Left ventricle myocardium inferior (tissue), 1 donor: ENCODE measurements at regions not wholly inside any gene's neighbourhood (a gene's known extent, or its start where the extent isn't known, plus 50 kb on each side); places are given as distances from the start of the nearest gene placed in this dataset.

Experiments used
- DNase-seq: peaks from one replicate; pipeline ENCODE4 v3.0.0-alpha.2; 2020
- H3K27ac ChIP-seq: fragments of 200-600 bp; replicated peaks from 2 replicates; pipeline ENCODE4 v1.8.0; 2021
- H3K27me3 ChIP-seq: fragments of 200-600 bp; 2 replicates; pipeline ENCODE4 v1.8.0; 2021; ENCODE audit warnings: low read depth
- H3K36me3 ChIP-seq: fragments of 200-600 bp; 2 replicates; pipeline ENCODE4 v1.8.0; 2021
- H3K4me1 ChIP-seq: fragments of 200-600 bp; 2 replicates; pipeline ENCODE4 v1.8.0; 2021
- H3K4me3 ChIP-seq: fragments of 200-600 bp; 2 replicates; pipeline ENCODE4 v1.8.0; 2021; ENCODE audit warnings: mild to moderate bottlenecking, moderate library complexity
- H3K9me3 ChIP-seq: fragments of 200-600 bp; replicated peaks from 2 replicates; pipeline ENCODE4 v1.8.0; 2021
- CTCF ChIP-seq: fragments of 200-600 bp; IDR thresholded peaks from 2 replicates; pipeline ENCODE4 v1.8.0; 2021; ENCODE audit warnings: antibody characterized with exemption, mild to moderate bottlenecking, borderline replicate concordance
- intact Hi-C: fragments of 100-400 bp; cut with micrococcal nuclease; formaldehyde crosslinking; loops from one replicate; pipeline ENCODE4 v1.11.0; 2022
- donor health status: DM: no; HTN: yes; CAD: no; lungs with severe emphysema.

GRCh38 chr2:51201295-51201694, 169.4 kb upstream of the NRXN1 start:
- no peak for TF ChIP-seq CTCF
- H3K36me3 ChIP-seq: no peaks in the 10 kb centered on the region
- no peaks in the 10 kb centered on the region for H3K9me3 ChIP-seq
- no peak overlapping the region for H3K27ac ChIP-seq
- no peaks in the 10 kb centered on the region for H3K4me1 ChIP-seq
- no peak overlapping the region for H3K4me3 ChIP-seq
- intact Hi-C loops: no loop called here
- H3K27me3 ChIP-seq: no peaks in the 10 kb centered on the region
- DNase-seq: no peak

- DNase-seq: no peak
- intact Hi-C loops: no loop called here
- Histone ChIP-seq H3K9me3 (peaks cover 19% of the 10 kb centered on the region), H3K4me1 (no peaks in the 10 kb centered on the region), H3K27ac (no peak overlapping the region), H3K27me3 (no peaks in the 10 kb centered on the region), H3K4me3 (no peak overlapping the region), H3K36me3 (no peaks in the 10 kb centered on the region)
- TF ChIP-seq CTCF: no peak
Observed at GRCh38 chr2:51194656-51195055, 162.7 kb upstream of the NRXN1 start.

GRCh38 chr2:51170273-51170672, 138.3 kb upstream of the NRXN1 start:
- Histone ChIP-seq H3K4me3 (no peak overlapping the region), H3K36me3 (no peaks in the 10 kb centered on the region), H3K27me3 (no peaks in the 10 kb centered on the region), H3K4me1 (no peaks in the 10 kb centered on the region), H3K27ac (no peak overlapping the region), H3K9me3 (no peaks in the 10 kb centered on the region)
- TF ChIP-seq CTCF: no peak
- no peak for DNase-seq
- intact Hi-C loops: no loop called here

GRCh38 chr2:51165534-51166260, 133.8 kb upstream of the NRXN1 start:
- Histone ChIP-seq H3K4me1 (no peaks in the 10 kb centered on the region), H3K36me3 (no peaks in the 10 kb centered on the region), H3K9me3 (no peaks in the 10 kb centered on the region), H3K27ac (no peak overlapping the region), H3K4me3 (no peak overlapping the region), H3K27me3 (no peaks in the 10 kb centered on the region)
- TF ChIP-seq CTCF: no peak
- no peak for DNase-seq
- intact Hi-C loops: no loop called here

- Histone ChIP-seq H3K9me3 (no peaks in the 10 kb centered on the region), H3K36me3 (no peaks in the 10 kb centered on the region), H3K27ac (no peak overlapping the region)
Observed at GRCh38 chr2:51158251-51158650, 126.3 kb upstream of the NRXN1 start.

More at GRCh38 chr2:51158251-51158650, 126.3 kb upstream of the NRXN1 start:
- no peak for TF ChIP-seq CTCF
- intact Hi-C loops: no loop called here
- no peak for DNase-seq
- Histone ChIP-seq H3K27me3 (no peaks in the 10 kb centered on the region), H3K4me3 (no peak overlapping the region), H3K4me1 (no peaks in the 10 kb centered on the region)
